ENCODE measurements at regions not wholly inside any gene's neighbourhood (a gene's known extent, or its start where the extent isn't known, plus 50 kb on each side); places are given as distances from the start of the nearest gene placed in this dataset.

DNA sequence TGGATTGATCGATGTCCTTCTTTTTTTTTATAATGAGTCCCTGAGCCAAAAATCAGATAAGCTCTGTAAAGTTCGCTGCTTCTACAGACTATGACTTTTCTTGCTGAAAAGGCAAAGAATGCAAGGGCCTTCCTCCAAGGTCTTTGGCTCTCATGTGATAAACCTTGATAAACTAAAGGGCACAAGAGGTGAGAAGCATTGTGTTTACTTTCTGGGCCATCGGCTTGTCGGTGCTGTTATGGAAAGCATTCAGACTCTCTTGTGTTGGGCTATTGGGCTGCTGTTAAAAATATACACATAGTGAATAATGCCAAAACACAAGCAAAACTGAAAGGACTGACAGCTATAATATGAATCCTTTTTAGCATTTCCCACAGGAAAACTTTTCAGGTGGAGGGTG lies 472.4 kb upstream of the SPHKAP start:
- no TSS peak for BruUV-seq (replicated peaks)
- H3K4me3 ChIP-seq (replicated peaks in 1 of 3; ENCODE audit: insufficient read depth in 1 of 3, low read depth in 2 of 3, low read length in 3 of 3): no peak overlapping the region
- intact Hi-C loops (cut with micrococcal nuclease; ENCODE audit: unreplicated experiment) (no loop called here), in situ Hi-C loops (cut with HindIII; ENCODE audit: extremely low pct_ligation_motif_present, low pct_unique_long_range_greater_than_20kb) (loop anchor here (25.0 kb wide), 1 partner anchor 742 kb away; no protein-coding TSS in a partner anchor)
- POLR2A ChIA-PET: no interaction called here
- CTCF ChIA-PET (ENCODE audit: low intra/inter-chr PET ratio, low total read pairs): no interaction called here
- H3K9me3 ChIP-seq (ENCODE audit: low read length): no peaks in the 10 kb centered on the region
- no peaks in the 10 kb centered on the region for H3K4me1 ChIP-seq (ENCODE audit: insufficient read depth, low read length)
- H4K20me1 ChIP-seq (ENCODE audit: insufficient read depth, low read length): no peaks in the 10 kb centered on the region
- FAIRE-seq (no peak), DNase-seq (ENCODE audit: low spot score) (no peak), ATAC-seq (no peak)
- H2AFZ ChIP-seq (ENCODE audit: low read length): no peak overlapping the region
- H3K36me3 ChIP-seq (replicated peaks in 1 of 2; ENCODE audit: control insufficient read depth in 1 of 2, insufficient read depth in 2 of 2, low read length in 2 of 2): no peaks in the 10 kb centered on the region
- TF ChIP-seq MEIS2 (CRISPR knock-in tag; IDR thresholded peaks at IDR 0.05) (no peak), CBFB (CRISPR knock-in tag; IDR thresholded peaks at IDR 0.05) (no peak)
- TF ChIP-seq, protein P1, sequence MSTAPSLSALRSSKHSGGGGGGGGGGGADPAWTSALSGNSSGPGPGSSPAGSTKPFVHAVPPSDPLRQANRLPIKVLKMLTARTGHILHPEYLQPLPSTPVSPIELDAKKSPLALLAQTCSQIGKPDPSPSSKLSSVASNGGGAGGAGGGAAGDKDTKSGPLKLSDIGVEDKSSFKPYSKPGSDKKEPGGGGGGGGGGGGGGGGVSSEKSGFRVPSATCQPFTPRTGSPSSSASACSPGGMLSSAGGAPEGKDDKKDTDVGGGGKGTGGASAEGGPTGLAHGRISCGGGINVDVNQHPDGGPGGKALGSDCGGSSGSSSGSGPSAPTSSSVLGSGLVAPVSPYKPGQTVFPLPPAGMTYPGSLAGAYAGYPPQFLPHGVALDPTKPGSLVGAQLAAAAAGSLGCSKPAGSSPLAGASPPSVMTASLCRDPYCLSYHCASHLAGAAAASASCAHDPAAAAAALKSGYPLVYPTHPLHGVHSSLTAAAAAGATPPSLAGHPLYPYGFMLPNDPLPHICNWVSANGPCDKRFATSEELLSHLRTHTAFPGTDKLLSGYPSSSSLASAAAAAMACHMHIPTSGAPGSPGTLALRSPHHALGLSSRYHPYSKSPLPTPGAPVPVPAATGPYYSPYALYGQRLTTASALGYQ (CRISPR knock-in tag; IDR thresholded peaks at IDR 0.05): no peak
- WGBS (ENCODE audit: low lambda C conversion rate): 26% methylated on average over 4 of the region's 4 CpGs
- no peak overlapping the region for H3K9ac ChIP-seq (ENCODE audit: insufficient read depth, low read depth, low read length)
- H3K27me3 ChIP-seq (ENCODE audit: control insufficient read depth in 1 of 2, insufficient read depth in 2 of 2, low read length in 2 of 2): no peaks in the 10 kb centered on the region
- no peak overlapping the region for H3K4me2 ChIP-seq (ENCODE audit: low read depth, low read length)
- no peaks in the 10 kb centered on the region for H3K79me2 ChIP-seq (ENCODE audit: insufficient read depth, low read length)
- no peak overlapping the region for H3K27ac ChIP-seq (ENCODE audit: extremely low read length, insufficient read depth, low read length)

DNA sequence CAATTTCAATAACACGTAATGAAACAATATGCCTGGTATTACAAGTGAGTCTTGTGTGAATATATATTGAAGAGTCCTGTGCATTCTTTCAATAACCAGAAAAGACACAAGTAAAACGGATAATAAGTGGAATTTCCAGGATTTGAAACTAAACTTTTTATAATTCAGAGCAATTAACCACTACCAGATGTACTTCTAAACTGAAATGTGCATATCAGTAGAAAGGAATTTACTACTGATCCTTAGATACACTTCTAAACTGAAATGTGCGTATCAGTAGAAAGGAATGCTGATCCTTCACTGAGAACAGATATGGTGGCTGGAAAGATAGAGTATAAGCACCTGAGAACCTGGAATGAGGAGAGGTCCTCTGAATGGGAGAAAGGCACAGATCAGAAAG lies 470.9 kb upstream of the SPHKAP start:
- DNase-seq (ENCODE audit: low spot score): no peak
- Histone ChIP-seq H3K9ac (ENCODE audit: insufficient read depth, low read depth, low read length) (no peak overlapping the region), H3K27me3 (ENCODE audit: control insufficient read depth in 1 of 2, insufficient read depth in 2 of 2, low read length in 2 of 2) (no peaks in the 10 kb centered on the region), H4K20me1 (ENCODE audit: insufficient read depth, low read length) (no peaks in the 10 kb centered on the region), H3K36me3 (replicated peaks in 1 of 2; ENCODE audit: control insufficient read depth in 1 of 2, insufficient read depth in 2 of 2, low read length in 2 of 2) (no peaks in the 10 kb centered on the region), H3K79me2 (ENCODE audit: insufficient read depth, low read length) (no peaks in the 10 kb centered on the region), H3K27ac (ENCODE audit: extremely low read length, insufficient read depth, low read length) (no peak overlapping the region), H3K4me1 (ENCODE audit: insufficient read depth, low read length) (no peaks in the 10 kb centered on the region), H3K4me2 (ENCODE audit: low read depth, low read length) (no peak overlapping the region), H3K4me3 (replicated peaks in 1 of 3; ENCODE audit: insufficient read depth in 1 of 3, low read depth in 2 of 3, low read length in 3 of 3) (no peak overlapping the region), H2AFZ (ENCODE audit: low read length) (no peak overlapping the region), H3K9me3 (ENCODE audit: low read length) (no peaks in the 10 kb centered on the region)
- no peak for FAIRE-seq
- no TSS peak for BruUV-seq (replicated peaks)
- 7% methylated on average over 3 of the region's 3 CpGs for WGBS (ENCODE audit: low lambda C conversion rate)
- in situ Hi-C loops (cut with HindIII; ENCODE audit: extremely low pct_ligation_motif_present, low pct_unique_long_range_greater_than_20kb): loop anchor here (25.0 kb wide), 1 partner anchor 740 kb away; no protein-coding TSS in a partner anchor
- CTCF ChIA-PET (ENCODE audit: low intra/inter-chr PET ratio, low total read pairs): no interaction called here
- intact Hi-C loops (cut with micrococcal nuclease; ENCODE audit: unreplicated experiment): no loop called here
- ATAC-seq: no peak
- POLR2A ChIA-PET: no interaction called here
- TF ChIP-seq MAF1 (CRISPR knock-in tag; IDR thresholded peaks at IDR 0.05; ENCODE audit: borderline replicate concordance) (no peak), ZNF354B (CRISPR knock-in tag; IDR thresholded peaks at IDR 0.05) (no peak), PPARG (CRISPR knock-in tag; conservative IDR thresholded peaks at IDR 0.05) (no peak), ZNF629 (CRISPR knock-in tag; conservative IDR thresholded peaks at IDR 0.05) (no peak), ZNF3 (CRISPR knock-in tag; IDR thresholded peaks at IDR 0.05) (no peak), CREB1 (IDR thresholded peaks at IDR 0.05) (no peak), CREB1 (CRISPR knock-in tag; IDR thresholded peaks at IDR 0.05) (no peak)
- TF ChIP-seq, protein P2, sequence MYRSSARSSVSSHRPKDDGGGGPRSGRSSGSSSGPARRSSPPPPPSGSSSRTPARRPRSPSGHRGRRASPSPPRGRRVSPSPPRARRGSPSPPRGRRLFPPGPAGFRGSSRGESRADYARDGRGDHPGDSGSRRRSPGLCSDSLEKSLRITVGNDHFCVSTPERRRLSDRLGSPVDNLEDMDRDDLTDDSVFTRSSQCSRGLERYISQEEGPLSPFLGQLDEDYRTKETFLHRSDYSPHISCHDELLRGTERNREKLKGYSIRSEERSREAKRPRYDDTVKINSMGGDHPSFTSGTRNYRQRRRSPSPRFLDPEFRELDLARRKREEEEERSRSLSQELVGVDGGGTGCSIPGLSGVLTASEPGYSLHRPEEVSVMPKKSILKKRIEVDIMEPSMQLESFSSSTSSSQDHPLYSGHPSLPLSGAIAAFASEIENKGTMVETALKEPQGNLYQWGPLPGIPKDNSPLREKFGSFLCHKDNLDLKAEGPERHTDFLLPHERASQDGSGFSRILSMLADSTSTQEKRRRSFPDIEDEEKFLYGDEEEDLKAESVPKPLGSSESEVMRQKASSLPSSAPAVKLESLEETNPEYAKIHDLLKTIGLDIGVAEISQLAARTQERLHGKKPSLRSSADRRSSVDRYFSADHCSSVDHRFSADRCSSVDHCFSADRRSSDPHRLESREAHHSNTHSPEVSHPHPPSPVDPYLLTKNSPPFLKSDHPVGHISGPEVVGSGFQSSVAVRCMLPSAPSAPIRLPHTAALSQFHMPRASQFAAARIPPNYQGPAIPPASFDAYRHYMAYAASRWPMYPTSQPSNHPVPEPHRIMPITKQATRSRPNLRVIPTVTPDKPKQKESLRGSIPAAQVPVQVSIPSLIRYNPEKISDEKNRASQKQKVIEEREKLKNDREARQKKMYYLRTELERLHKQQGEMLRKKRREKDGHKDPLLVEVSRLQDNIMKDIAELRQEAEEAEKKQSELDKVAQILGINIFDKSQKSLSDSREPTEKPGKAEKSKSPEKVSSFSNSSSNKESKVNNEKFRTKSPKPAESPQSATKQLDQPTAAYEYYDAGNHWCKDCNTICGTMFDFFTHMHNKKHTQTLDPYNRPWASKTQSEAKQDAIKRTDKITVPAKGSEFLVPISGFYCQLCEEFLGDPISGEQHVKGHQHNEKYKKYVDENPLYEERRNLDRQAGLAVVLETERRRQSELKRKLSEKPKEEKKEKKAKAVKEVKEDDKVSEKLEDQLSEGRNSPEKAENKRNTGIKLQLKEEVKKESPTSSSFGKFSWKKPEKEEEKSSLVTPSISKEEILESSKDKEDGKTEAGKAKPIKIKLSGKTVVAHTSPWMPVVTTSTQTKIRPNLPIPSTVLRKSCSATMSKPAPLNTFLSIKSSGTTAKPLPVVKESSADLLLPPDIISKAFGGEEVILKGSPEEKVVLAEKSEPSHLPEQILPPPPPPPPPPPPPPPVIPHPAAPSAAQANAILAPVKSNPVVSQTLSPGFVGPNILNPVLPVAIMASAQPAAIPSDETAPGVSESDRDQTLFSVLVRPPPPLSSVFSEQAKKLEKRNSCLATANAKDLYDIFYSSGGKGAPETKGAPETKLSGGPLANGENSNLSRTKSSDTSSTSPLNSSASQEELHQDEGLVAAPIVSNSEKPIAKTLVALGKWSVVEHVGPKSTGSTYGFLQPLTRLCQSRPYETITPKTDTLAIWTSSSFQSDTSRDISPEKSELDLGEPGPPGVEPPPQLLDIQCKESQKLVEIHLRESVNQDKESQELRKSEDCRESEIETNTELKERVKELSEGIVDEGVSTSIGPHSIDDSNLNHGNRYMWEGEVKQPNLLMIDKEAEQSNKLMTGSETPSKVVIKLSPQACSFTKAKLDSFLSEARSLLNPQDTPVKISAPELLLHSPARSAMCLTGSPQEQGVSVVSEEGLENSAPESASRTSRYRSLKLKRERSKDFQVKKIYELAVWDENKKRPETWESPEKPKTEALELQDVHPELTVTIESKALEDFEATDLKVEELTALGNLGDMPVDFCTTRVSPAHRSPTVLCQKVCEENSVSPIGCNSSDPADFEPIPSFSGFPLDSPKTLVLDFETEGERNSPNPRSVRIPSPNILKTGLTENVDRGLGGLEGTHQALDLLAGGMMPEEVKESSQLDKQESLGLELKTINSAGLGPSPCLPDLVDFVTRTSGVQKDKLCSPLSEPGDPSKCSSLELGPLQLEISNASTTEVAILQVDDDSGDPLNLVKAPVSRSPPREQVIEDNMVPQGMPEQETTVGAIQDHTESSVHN (CRISPR knock-in tag; IDR thresholded peaks at IDR 0.05): no peak

Measured in HepG2 (cell line).